NCI-H524 (cell line): ENCODE measurements at regions not wholly inside any gene's neighbourhood (a gene's known extent, or its start where the extent isn't known, plus 50 kb on each side); places are given as distances from the start of the nearest gene placed in this dataset.

Experiments used
- DNase-seq, 2 experiments: peaks; one replicate each; lab custom pipeline; 2025; lab: John Stamatoyannopoulos, UW

DNA sequence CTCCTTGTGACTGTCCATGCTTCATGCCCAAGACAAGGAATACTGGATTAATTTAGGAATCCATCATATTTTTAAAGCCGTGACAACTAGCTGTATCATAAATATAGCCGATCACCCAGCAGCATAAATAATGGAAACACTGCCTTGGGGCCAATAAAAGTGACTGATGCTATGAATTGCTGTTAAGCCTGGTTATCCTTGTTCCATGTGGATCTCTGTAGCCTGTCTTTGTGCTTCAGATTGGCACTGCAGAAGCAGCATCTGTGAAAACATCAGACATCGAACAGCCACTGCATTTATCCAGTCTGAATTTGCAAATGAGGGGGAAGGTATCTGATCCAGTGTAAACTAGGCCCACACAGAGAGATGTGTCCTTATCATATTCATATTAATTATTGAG is 1181.8 kb downstream of the SORCS1 start:
- DNase-seq, result no peak

DNA sequence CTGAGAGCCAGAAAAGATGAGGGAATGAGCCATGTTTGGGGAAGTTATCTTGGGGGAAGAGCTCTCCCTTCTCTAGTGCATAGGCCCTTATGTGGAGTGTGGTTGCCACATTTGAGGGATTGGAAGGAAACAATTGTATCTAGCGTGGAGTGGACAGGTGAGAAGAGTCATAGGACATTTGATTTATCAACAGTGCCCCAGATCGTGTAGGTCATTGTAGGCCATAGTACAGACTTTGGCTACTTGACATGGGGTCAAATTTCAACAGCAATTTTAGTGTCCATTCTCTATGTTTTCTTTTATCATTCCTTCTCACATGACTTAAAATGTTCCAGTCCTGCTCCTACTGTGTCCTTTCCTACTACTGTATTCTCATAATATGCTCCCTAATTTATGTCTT is 1182.8 kb downstream of the SORCS1 start:
- no peak for DNase-seq

DNA sequence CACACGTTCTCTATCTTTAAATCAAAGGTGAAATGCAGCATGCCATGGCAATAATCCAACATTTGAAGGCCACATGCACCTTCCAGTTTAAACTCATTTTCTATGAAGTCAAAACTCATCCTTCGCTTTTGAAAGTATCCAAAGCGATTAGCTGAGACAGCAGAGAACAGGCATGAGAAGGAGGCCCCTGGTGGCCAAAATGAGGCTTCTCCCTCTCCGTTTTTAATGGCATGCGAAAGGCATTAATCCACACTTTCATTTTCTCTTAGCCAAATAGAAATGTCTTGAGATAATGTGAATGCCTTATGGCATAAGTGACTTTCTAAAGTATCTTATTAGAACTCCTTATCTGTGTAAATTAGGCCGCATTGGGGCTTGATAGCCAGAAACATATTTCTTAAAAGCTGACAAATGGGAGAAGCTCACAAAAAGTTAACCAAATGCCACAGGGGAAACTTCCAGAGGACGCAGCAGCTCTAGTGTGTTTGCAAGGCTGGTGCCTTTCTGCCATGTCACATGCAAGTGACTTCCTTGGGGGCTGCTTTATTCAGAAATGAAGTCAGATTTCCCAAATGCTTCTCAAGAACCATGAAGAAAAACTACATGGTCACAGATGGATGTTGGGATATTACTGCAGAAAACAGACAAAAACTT is 1189.6 kb downstream of the SORCS1 start:
- DNase-seq, result no peak

DNA sequence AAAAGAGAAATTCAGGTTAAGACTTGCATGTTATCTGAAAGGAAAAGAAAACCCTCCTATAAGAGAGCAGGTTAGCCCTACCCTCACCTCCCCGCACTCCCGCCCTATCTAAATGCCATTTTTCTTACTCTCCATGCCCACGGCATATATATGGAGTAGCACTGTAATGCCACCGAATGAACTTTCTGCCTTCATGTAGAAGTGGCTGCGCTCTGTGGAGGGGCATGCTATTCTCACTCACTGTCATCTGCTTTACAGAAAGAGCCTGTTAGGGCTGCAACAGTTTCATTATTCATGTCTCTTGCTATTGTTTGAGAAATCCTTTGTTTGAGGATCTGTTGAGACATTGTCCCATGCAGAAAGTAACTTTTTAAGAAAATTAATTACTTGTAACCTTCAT is 1190.6 kb downstream of the SORCS1 start:
- DNase-seq, result no peak

- DNase-seq, result no peak
These were observed 1191.1 kb downstream of the SORCS1 start for GRCh38 chr10:105973360-105973759.

DNA sequence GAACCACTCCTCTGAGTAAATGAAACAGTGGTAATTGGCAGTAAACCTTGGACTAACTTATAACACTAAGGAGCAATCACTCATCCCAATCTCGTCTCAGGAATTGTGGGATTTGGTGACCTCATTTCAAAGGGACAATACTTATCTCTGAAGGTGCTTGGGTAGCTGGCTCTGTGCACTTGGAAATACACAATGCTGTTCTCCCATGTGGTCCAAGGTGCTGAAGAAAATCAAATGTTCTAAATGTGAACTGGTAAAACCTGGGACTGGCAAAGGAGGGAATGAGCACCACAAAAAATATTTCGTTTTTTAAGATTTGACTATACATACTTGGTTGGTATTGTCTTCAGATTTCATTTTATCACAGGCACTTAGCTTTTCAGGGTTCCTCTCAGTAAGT is 1193.0 kb downstream of the SORCS1 start:
- DNase-seq, result no peak

DNA sequence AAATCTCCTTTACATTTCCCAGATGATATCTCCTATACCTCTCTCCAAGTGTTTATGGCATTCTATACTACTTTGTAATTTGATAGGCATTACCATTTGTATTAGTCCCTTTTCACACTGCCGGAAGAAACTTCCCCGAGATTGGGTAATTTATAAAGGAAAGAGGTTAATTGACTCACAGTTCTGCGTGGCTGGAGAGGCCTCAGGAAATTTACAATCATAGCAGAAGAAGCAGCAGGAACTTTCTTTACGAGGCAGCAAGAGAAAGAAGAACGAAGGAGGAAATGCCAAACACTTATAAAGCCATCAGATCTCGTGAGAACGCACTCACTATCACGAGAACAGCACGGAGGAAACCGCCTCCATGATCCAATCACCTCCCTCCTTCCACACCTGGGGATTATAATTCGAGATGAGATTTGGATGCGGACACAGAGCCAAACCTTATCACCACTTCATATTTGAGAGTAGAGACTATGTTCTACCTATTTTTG is 1194.6 kb downstream of the SORCS1 start:
- no peak for DNase-seq

GRCh38 chr10:105968666-105969065 is 1195.8 kb downstream of the SORCS1 start:
- DNase-seq, result no peak

DNA sequence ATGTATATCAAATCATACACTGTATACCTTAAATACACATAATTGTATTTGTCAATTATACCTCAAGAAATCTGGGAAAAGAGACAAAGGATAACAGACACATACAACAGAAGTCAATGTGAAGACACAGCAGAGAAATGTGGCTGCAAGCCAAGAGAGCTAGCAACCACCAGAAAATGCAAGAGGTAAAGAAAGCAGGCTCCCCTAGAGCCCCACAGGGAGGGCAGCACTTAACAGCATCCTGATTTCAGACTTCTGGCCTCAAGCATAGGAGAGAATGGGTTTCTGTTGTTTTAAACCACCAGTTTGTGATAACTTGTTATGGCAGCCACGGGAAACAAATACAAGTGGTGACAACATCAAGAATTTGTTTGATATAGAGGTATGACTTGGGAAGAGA is 1197.2 kb downstream of the SORCS1 start:
- no peak for DNase-seq

DNA sequence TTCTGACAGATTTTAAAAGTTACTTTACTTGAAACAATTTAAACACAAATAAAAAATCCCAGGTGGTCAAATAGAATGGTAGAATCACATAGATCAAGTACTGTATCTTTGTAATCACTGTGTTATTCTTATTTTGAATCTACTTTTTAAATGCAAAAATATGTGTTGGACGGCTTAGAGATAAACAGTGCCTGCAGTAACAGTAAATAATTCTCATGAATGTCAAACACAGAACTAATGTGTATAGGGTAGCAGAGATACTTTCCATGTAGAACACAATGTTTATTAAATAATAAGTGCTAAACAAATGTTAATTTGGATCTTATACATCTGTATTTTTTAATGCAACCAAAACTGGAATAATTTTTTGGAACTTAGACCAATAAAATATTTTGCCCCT is 1199.4 kb downstream of the SORCS1 start:
- no peak for DNase-seq

DNA sequence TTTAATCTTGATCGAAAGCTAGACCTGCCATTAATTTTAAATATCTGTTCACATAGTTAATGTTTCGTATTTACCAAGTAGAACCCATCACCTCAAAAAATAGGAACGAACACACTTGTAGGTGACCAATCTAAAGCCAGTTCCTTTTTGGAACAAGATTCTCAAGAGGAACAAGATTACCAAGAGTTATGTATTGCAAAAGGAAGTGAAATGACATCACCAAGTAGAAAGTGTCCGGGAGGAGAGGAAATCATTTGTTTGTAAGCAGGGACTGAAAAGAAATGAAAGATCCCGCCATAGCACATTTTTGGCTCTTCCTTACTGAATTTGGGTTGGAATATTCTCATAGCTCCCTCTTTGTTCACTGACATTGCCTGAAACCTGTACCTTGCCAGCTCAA is 1200.5 kb downstream of the SORCS1 start:
- no peak for DNase-seq

DNA sequence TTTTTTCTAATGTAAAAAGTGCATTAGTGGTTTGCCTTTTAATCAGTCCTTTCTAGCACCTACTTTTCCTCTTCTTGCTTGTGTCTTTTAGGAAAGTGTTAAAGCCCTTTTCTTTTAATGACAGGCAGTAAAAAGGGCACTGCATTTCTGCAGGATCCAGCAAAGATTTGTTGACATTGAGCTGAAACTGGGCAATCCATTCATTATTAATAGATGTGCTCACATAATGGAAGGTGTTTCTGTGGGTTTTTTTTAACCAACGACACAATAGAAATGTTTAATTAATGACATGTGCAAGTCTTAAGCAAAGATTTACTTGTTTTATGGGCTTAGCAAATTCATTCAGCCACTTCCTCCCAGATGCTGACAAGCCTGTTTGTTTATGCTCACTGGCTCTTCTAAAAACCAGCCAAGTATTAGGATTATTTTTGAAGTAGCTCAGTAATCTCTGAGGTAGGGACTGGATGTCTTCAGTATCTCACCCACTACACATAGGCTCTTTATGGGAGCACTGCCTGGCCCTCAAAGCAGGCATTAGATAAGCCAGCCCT is 1201.1 kb downstream of the SORCS1 start:
- no peak for DNase-seq

DNA sequence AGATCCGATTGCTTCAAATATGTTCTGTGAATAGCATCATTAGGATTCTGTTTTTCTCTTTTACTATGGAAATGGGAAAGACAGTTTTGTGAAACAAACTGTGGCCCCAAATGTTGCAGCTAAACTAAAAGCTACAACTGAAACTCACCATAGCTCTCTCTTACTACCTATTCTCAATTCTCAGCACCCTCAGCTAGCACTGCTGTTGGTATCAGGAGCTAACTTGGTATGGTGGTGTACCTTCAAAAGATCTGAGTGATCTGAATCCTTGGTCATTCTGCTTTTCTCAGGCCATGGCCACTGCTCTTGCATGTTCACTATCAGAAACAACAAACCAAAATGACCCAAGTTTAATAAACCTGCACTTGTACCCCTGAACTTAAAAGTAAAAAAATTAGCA is 1208.0 kb downstream of the SORCS1 start:
- DNase-seq, result no peak

DNA sequence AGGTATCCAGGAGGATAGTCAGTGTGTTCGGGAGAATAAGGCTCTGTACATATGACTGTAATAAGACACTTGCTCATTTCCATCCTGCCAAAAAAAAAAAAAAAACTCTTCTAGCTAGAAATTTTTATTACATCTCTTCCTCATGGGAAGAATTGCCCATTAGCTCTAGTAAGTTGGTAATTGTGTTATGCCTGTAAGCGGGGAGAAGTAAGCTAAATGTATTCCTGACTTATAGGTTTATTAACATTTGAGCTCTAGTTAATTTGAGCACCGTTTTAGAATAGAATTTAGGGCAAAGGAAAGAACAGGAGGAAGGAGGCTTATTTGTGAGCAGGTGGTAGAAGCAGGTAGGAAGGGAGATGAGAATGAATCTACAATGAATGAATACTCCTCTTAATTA is 1210.6 kb downstream of the SORCS1 start:
- no peak for DNase-seq

GRCh38 chr10:105953056-105953455 is 1211.5 kb downstream of the SORCS1 start:
- DNase-seq, result no peak

GRCh38 chr10:105952153-105952552 is 1212.4 kb downstream of the SORCS1 start:
- no peak for DNase-seq

DNA sequence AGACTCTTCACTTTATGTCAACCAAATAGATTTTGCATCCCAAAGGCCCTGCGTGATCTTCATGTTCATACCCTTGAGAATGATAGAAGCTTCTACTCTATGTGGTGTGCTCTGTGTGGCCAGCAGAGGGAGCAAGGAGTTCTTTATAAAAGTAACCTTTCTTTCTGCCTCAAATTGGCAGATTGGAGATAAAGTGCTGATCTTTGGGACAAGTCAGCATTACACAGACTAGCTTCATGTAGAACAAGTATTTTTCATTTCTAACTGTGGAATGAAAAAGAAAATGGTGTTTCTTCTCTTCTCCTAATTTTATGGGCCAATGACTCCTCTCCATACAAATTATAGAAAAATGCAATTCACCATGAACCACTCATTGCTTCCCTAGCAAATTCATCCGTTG is 1214.1 kb downstream of the SORCS1 start:
- no peak for DNase-seq

DNA sequence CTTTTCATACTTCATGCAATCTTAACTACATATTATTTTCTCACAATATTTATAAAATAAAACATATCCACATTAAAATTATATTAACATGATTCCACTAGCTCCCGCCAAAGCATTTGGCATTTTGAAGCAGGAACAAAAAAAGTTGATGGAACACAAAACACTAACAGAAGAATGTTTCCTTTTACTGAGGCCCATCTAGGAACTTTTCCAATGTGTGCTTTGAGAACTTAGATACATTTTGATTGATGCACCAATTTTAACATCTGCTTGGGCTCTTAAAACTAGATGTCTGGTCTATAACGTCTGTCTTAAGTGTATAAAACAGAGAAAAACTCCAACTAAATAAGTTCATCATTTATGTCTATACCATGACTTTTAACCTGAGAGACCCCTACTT is 1214.8 kb downstream of the SORCS1 start:
- no peak for DNase-seq

- DNase-seq, result no peak
These were observed 1239.3 kb downstream of the SORCS1 start for GRCh38 chr10:105925045-105925785.

DNA sequence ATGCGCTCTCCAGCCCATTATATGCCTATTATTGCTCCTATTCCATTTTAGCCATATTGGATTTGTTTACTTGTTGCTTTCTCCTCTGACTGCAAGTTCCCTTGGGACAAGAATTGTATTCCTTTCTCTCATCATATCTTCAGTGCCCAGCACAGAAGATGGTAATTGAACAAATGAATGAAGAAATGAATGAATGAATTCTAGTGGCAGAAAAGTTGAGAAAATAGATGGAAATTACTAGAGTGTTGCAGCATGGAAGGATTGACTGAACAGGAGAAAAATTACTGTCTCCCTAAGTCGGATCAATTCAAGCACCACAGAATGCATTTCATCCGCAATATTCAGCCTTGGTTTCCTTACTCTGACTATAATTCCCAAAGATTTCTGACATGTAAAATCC is 1243.2 kb downstream of the SORCS1 start:
- DNase-seq, result no peak

DNA sequence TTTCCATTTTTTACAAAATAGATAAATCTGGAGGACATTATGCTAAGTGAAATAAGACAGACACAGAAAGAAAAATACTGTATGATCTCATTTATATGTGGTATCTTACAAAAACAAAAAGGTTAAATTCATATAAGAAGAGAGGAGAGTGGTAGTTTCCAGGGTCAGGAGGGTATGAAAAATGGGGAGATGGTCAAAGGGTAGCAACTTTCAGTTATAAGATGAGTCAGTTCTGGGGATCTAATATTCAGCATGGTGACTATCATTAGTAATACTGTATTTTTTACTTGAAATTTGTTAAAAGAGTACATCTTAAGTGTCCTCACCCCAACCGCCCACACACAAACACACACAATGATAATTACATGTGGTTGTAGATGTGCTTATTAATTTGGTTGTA is 1250.1 kb downstream of the SORCS1 start:
- DNase-seq, result no peak

DNA sequence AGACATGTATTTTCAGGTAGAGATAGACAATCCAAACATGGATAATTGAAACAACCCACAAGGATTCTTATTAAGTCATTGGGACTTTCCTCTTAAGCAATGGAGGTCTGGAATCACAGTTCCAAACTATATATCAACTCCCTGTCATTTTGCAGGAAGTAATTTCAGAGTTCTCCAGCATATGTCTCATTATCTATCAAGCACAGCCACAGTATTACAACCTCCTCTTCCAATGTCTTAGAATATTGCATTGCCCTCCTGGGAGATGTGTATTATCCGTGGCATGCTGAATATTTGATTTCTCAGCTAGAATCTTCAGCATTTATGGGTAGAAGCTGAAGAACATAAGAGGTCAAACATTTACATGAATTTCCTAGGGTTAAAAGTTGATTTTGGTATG is 1255.8 kb downstream of the SORCS1 start:
- DNase-seq, result no peak

DNA sequence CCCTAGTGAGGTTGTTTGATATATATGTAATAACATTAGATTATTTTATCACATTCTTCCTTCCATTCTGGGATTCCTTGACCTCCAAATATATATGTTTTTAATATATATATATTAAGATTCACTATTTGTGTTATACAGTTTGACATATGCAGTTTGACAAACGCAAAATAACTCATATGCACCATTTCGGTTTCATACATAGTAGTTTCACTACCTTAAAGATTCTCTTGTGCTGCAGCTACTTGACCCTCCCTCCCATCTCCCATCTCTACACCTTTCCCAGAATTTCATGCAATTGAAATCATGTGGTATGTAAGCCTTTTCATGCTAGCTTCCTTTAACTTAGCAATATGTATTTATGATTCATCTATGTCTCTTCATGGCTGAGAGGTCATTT is 1244.4 kb downstream of the SORCS3 start:
- DNase-seq, result no peak

DNA sequence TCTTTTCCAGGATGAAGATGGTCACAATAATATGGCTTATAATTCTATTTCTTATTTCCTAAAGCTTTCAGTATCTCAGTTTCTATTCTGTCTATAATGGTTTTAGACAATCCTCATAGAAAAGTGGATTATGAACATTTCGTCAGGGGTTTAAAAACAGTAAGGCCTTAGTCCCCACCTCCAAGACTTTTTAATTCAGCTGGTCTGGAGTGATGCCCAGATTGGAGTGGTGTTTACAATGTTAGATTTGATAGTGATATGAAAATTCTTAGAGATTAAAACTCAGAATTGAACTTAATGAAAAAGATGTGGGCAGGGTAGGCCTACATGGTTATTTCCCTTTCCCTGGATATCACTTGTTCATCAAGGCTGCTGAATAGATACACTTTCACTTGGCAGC is 1238.3 kb downstream of the SORCS3 start:
- DNase-seq, result no peak
